ENCODE measurements at regions not wholly inside any gene's neighbourhood (a gene's known extent, or its start where the extent isn't known, plus 50 kb on each side); places are given as distances from the start of the nearest gene placed in this dataset.

- TF ChIP-seq CTCF (IDR thresholded peaks at IDR 0.05) (no peak), JUN (IDR thresholded peaks at IDR 0.05) (no peak), RCOR1 (IDR thresholded peaks at IDR 0.05; ENCODE audit: low read depth, low read length) (no peak), POLR2A (IDR thresholded peaks at IDR 0.05; ENCODE audit: low read length) (no peak), RAD21 (conservative IDR thresholded peaks at IDR 0.05 in 1 of 2, IDR thresholded peaks at IDR 0.05 in 1 of 2) (no peak), RFX5 (IDR thresholded peaks at IDR 0.05) (no peak), USF2 (IDR thresholded peaks at IDR 0.05) (no peak), EP300 (IDR thresholded peaks at IDR 0.05) (no peak)
These were observed 582.1 kb downstream of the RBFOX1 start for GRCh38 chr16:7914748-7915147.

All from A549 (cell line).